GM12873 (cell line): ENCODE measurements at regions not wholly inside any gene's neighbourhood (a gene's known extent, or its start where the extent isn't known, plus 50 kb on each side); places are given as distances from the start of the nearest gene placed in this dataset.

ENCODE experiments used
- CTCF ChIP-seq: IDR thresholded peaks from 2 replicates; pipeline ENCODE4 v1.5.1; 2012; ENCODE audit warnings: low read depth, mild to moderate bottlenecking, moderate library complexity, low read length, control low read depth; ENCODE audit not compliant: insufficient read depth; ENCODE audit errors: missing control alignments

GRCh38 chr10:117653170-117653515 is 110.6 kb downstream of the EMX2 start:
- TF ChIP-seq CTCF, result no peak

DNA sequence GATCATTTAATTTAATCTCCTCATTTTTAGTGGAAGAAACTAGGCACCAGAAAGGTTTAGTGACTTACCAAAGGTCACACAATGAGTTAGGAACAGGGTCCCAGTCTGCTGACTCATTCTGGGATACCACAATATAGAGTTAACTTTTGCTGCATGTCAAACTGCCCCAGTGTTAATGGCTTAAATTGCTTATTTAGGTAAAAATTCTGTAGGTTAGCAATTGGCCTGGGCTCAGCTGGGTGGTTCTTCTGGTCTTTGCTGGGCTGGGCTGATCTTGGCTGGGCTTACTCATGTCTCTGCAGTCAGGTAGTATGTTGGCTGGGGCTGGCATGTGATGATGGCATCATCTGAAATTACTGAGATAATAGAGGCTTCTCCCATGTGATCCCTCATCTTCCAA is 111.6 kb downstream of the EMX2 start:
- no peak for TF ChIP-seq CTCF

- no peak for TF ChIP-seq CTCF
Measured at GRCh38 chr10:117656385-117657367, 114.1 kb downstream of the EMX2 start.

GRCh38 chr10:117661316-117661715 is 118.8 kb downstream of the EMX2 start:
- no peak for TF ChIP-seq CTCF

GRCh38 chr10:117662126-117662525 is 119.6 kb downstream of the EMX2 start:
- TF ChIP-seq CTCF, result no peak

DNA sequence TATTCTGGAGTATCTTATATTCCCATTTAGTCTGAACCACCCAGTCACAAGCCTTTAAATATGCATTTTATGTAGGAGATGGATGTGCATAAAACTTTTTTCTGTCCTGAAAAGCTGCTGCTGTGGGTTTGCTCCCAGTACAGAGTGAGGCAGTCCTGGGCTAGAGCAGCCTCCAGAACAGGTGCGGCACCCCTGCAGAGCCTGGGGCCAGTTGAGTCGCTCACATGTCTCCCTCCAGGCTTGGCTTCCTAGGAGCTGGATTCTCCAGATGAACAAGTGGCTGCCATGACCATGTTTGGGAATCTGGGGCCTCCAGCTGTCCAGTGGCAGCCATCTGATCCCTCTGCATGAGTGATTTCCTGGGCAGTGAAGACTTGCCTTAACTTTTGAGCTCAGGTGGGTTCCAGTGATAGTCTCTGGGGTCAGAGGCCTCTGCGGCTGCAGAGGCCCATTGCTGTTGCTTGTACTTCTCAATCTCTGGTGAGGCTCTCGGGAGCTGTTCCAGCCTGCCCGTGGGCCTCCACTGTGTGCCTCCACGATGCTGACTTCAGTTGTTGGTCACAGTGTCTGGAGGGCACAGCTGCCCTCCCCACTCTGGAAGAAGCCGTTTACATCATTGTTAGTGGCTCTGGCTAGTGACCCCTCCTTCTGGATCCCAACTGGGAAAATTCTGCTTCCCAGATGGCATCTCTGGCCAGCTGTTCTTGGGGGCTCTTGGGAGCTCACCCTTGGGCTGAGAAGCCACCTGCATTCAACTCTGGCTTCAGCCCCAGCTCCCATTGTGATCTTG is 120.4 kb downstream of the EMX2 start:
- TF ChIP-seq CTCF, result no peak

GRCh38 chr10:117663750-117664149 is 121.2 kb downstream of the EMX2 start:
- TF ChIP-seq CTCF, result no peak
